ENCODE measurements at regions not wholly inside any gene's neighbourhood (a gene's known extent, or its start where the extent isn't known, plus 50 kb on each side); places are given as distances from the start of the nearest gene placed in this dataset.

- Histone ChIP-seq H3K23ac (ENCODE audit: insufficient read length) (no peak overlapping the region), H3K79me1 (ENCODE audit: low read depth, low read length) (no peaks in the 10 kb centered on the region), H3K79me2 (ENCODE audit: control insufficient read depth in 1 of 2, insufficient read depth in 2 of 2, low read length in 2 of 2) (no peaks in the 10 kb centered on the region), H4K8ac (ENCODE audit: extremely low read depth, insufficient read depth, low read length) (no peak overlapping the region), H2BK120ac (replicated peaks; ENCODE audit: low read depth, low read length) (no peak overlapping the region), H2BK5ac (ENCODE audit: low read depth, low read length) (no peak overlapping the region), H4K5ac (ENCODE audit: insufficient read length, low read depth, low read length) (no peak overlapping the region), H3K4me2 (ENCODE audit: insufficient read depth in 1 of 2, low read depth in 2 of 2, low read length in 2 of 2) (no peak overlapping the region), H2BK15ac (ENCODE audit: low read length) (no peak overlapping the region), H2AFZ (ENCODE audit: low read length) (no peak overlapping the region), H3K9ac (replicated peaks in 1 of 4; ENCODE audit: extremely low read depth in 1 of 4, low read depth in 3 of 4, low read length in 3 of 4) (no peak overlapping the region), H3K4ac (replicated peaks; ENCODE audit: insufficient read length, low read depth, low read length) (no peak overlapping the region), H3K18ac (ENCODE audit: extremely low read depth, low read length) (no peak overlapping the region), H3K36me3 (ENCODE audit: control insufficient read depth in 2 of 4, insufficient read depth in 4 of 4, low read length in 3 of 4) (no peaks in the 10 kb centered on the region), H2AK5ac (ENCODE audit: low read depth, low read length) (no peak overlapping the region), H4K91ac (replicated peaks; ENCODE audit: insufficient read length, low read length) (no peak overlapping the region), H3K9me3 (ENCODE audit: insufficient read depth in 2 of 2, low read depth in 1 of 2, low read length in 1 of 2) (no peaks in the 10 kb centered on the region), H4K20me1 (replicated peaks in 1 of 2; ENCODE audit: control insufficient read depth in 1 of 2, insufficient read depth in 2 of 2, low read length in 2 of 2) (no peaks in the 10 kb centered on the region), H3K4me3 (ENCODE audit: extremely low read depth in 1 of 4, insufficient read depth in 2 of 4, low read depth in 3 of 4, low read length in 4 of 4) (no peak overlapping the region), H3K14ac (ENCODE audit: insufficient read length) (no peak overlapping the region), H2BK20ac (ENCODE audit: low read length) (no peak overlapping the region), H3K27ac (ENCODE audit: low read depth, low read length) (no peak overlapping the region), H2BK12ac (ENCODE audit: low read depth, low read length) (no peak overlapping the region), H3K4me1 (replicated peaks in 1 of 4; ENCODE audit: control insufficient read depth in 3 of 4, insufficient read depth in 4 of 4, low read length in 3 of 4) (no peaks in the 10 kb centered on the region), H3K56ac (replicated peaks; ENCODE audit: insufficient read length, low read depth, low read length) (no peak overlapping the region), H3K27me3 (replicated peaks in 1 of 4; ENCODE audit: control insufficient read depth in 3 of 4, extremely low read depth in 1 of 4, insufficient read depth in 3 of 4, low read length in 3 of 4) (no peaks in the 10 kb centered on the region), H3K23me2 (ENCODE audit: low read depth, low read length) (no peaks in the 10 kb centered on the region)
- FAIRE-seq (no peak), DNase-seq (ENCODE audit: low read depth in 1 of 2, low spot score in 2 of 2) (no peak)
- WGBS, 2 experiments (ENCODE audit: extremely low coverage in 1 of 2, insufficient coverage in 1 of 2, insufficient read length in 1 of 2, insufficient replicate concordance in 2 of 2, low coverage in 1 of 2, low lambda C conversion rate in 2 of 2, missing lambda C conversion rate in 1 of 2), result 95% methylated on average over 2 of the region's 2 CpGs; no CpG with 5 or more reads in 1 of the 2 experiments
- ChIA-PET CTCF (ENCODE audit: partially characterized antibody) (interaction anchor here (0.6 to 0.9 kb wide), 2 partner anchors 18 to 59 kb away, joined by 3 read pairs; partner anchors contain the start of gene COL1A2), POLR2A (ENCODE audit: partially characterized antibody) (no interaction called here)
- TF ChIP-seq SIX5 (IDR thresholded peaks at IDR 0.05; ENCODE audit: low read depth, low read length) (no peak), BCL11A (IDR thresholded peaks at IDR 0.05; ENCODE audit: low read depth in 2 of 2, low read length in 2 of 2) (no peak), SP4 (IDR thresholded peaks at IDR 0.05; ENCODE audit: low read length) (no peak), CHD1 (IDR thresholded peaks at IDR 0.05; ENCODE audit: low read depth, low read length) (no peak), HDAC2 (IDR thresholded peaks at IDR 0.05; ENCODE audit: borderline replicate concordance in 1 of 2, low read depth in 2 of 2, low read length in 2 of 2) (no peak), BACH1 (IDR thresholded peaks at IDR 0.05; ENCODE audit: low read length) (no peak), SUZ12 (IDR thresholded peaks at IDR 0.05; ENCODE audit: low read length) (no peak), POLR2A (IDR thresholded peaks at IDR 0.05; ENCODE audit: control extremely low read depth in 1 of 2, low read depth in 2 of 2, low read length in 2 of 2) (no peak), CHD2 (IDR thresholded peaks at IDR 0.05; ENCODE audit: low read length) (no peak), GTF2F1 (IDR thresholded peaks at IDR 0.05; ENCODE audit: borderline replicate concordance, low read depth, low read length) (no peak)
Observed at GRCh38 chr7:94336009-94336408, 58.7 kb upstream of the COL1A2 start.

All from H1 (cell line).